ENCODE measurements at regions not wholly inside any gene's neighbourhood (a gene's known extent, or its start where the extent isn't known, plus 50 kb on each side); places are given as distances from the start of the nearest gene placed in this dataset.

- TF ChIP-seq CTCF (IDR thresholded peaks at IDR 0.05; ENCODE audit: poor library complexity, severe bottlenecking): no peak
- no peak for ATAC-seq (ENCODE audit: low read depth)
- no peaks in the 10 kb centered on the region for H3K27me3 ChIP-seq (ENCODE audit: insufficient read depth, poor library complexity, severe bottlenecking)
- no peaks in the 10 kb centered on the region for H3K9me3 ChIP-seq (ENCODE audit: severe bottlenecking)
- no peak overlapping the region for H3K27ac ChIP-seq (ENCODE audit: poor library complexity, severe bottlenecking)
- no peak overlapping the region for H3K4me3 ChIP-seq (ENCODE audit: severe bottlenecking)
- H3K4me1 ChIP-seq (ENCODE audit: insufficient read depth, poor library complexity, severe bottlenecking): no peaks in the 10 kb centered on the region
- no peak for DNase-seq (ENCODE audit: low spot score)
- H3K36me3 ChIP-seq (ENCODE audit: low read depth): no peaks in the 10 kb centered on the region
Measured at GRCh38 chr6:105850261-105851112, 235.6 kb upstream of the PRDM1 start.

GRCh38 chr6:105849746-105850145 is 236.4 kb upstream of the PRDM1 start:
- no peak for DNase-seq (ENCODE audit: low spot score)

GRCh38 chr6:105847433-105847832 is 238.7 kb upstream of the PRDM1 start:
- TF ChIP-seq CTCF (IDR thresholded peaks at IDR 0.05; ENCODE audit: poor library complexity, severe bottlenecking): no peak
- no peaks in the 10 kb centered on the region for H3K36me3 ChIP-seq (ENCODE audit: low read depth)
- H3K4me3 ChIP-seq (ENCODE audit: severe bottlenecking): no peak overlapping the region
- H3K9me3 ChIP-seq (ENCODE audit: severe bottlenecking): no peaks in the 10 kb centered on the region
- H3K27ac ChIP-seq (ENCODE audit: poor library complexity, severe bottlenecking): no peak overlapping the region
- DNase-seq (ENCODE audit: low spot score): no peak
- no peaks in the 10 kb centered on the region for H3K4me1 ChIP-seq (ENCODE audit: insufficient read depth, poor library complexity, severe bottlenecking)
- no peak for ATAC-seq (ENCODE audit: low read depth)
- no peaks in the 10 kb centered on the region for H3K27me3 ChIP-seq (ENCODE audit: insufficient read depth, poor library complexity, severe bottlenecking)

More at GRCh38 chr6:105849746-105850145, 236.4 kb upstream of the PRDM1 start:
- Histone ChIP-seq H3K4me1 (ENCODE audit: insufficient read depth, poor library complexity, severe bottlenecking) (no peaks in the 10 kb centered on the region), H3K36me3 (ENCODE audit: low read depth) (no peaks in the 10 kb centered on the region), H3K27me3 (ENCODE audit: insufficient read depth, poor library complexity, severe bottlenecking) (no peaks in the 10 kb centered on the region), H3K9me3 (ENCODE audit: severe bottlenecking) (no peaks in the 10 kb centered on the region), H3K27ac (ENCODE audit: poor library complexity, severe bottlenecking) (no peak overlapping the region), H3K4me3 (ENCODE audit: severe bottlenecking) (no peak overlapping the region)
- no peak for ATAC-seq (ENCODE audit: low read depth)
- no peak for TF ChIP-seq CTCF (IDR thresholded peaks at IDR 0.05; ENCODE audit: poor library complexity, severe bottlenecking)

- TF ChIP-seq CTCF (IDR thresholded peaks at IDR 0.05; ENCODE audit: poor library complexity, severe bottlenecking): no peak
- no peak overlapping the region for H3K4me3 ChIP-seq (ENCODE audit: severe bottlenecking)
- no peak overlapping the region for H3K27ac ChIP-seq (ENCODE audit: poor library complexity, severe bottlenecking)
- no peaks in the 10 kb centered on the region for H3K4me1 ChIP-seq (ENCODE audit: insufficient read depth, poor library complexity, severe bottlenecking)
- H3K9me3 ChIP-seq (ENCODE audit: severe bottlenecking): no peaks in the 10 kb centered on the region
- H3K27me3 ChIP-seq (ENCODE audit: insufficient read depth, poor library complexity, severe bottlenecking): no peaks in the 10 kb centered on the region
- no peaks in the 10 kb centered on the region for H3K36me3 ChIP-seq (ENCODE audit: low read depth)
- no peak for ATAC-seq (ENCODE audit: low read depth)
- DNase-seq (ENCODE audit: low spot score): no peak
Measured at GRCh38 chr6:105844275-105844883, 241.8 kb upstream of the PRDM1 start.

- DNase-seq (ENCODE audit: low spot score): no peak
- no peak for TF ChIP-seq CTCF (IDR thresholded peaks at IDR 0.05; ENCODE audit: poor library complexity, severe bottlenecking)
- ATAC-seq (ENCODE audit: low read depth): no peak
Measured at GRCh38 chr6:105839266-105839665, 246.9 kb upstream of the PRDM1 start.

More at GRCh38 chr6:105839266-105839665, 246.9 kb upstream of the PRDM1 start:
- Histone ChIP-seq H3K9me3 (ENCODE audit: severe bottlenecking) (no peaks in the 10 kb centered on the region), H3K4me1 (ENCODE audit: insufficient read depth, poor library complexity, severe bottlenecking) (no peaks in the 10 kb centered on the region), H3K36me3 (ENCODE audit: low read depth) (no peaks in the 10 kb centered on the region), H3K4me3 (ENCODE audit: severe bottlenecking) (no peak overlapping the region), H3K27me3 (ENCODE audit: insufficient read depth, poor library complexity, severe bottlenecking) (no peaks in the 10 kb centered on the region), H3K27ac (ENCODE audit: poor library complexity, severe bottlenecking) (no peak overlapping the region)

Measured in RWPE2 (cell line).